Activated T-cell treated with anti-CD3 and anti-CD28 coated beads, Interleukin-2, amount 50 U/mL, for 1 hour (primary cell): ENCODE measurements at regions not wholly inside any gene's neighbourhood (a gene's known extent, or its start where the extent isn't known, plus 50 kb on each side); places are given as distances from the start of the nearest gene placed in this dataset.

Experiments
- DNase-seq: peaks from one replicate; pipeline ENCODE4 v3.0.0-alpha.2; 2020

- no peak for DNase-seq
Observed at GRCh38 chr15:70504299-70504951, 258.9 kb downstream of the UACA start.

- no peak for DNase-seq
Observed at GRCh38 chr15:70503798-70504298, 259.5 kb downstream of the UACA start.

- DNase-seq = no peak
Observed at GRCh38 chr15:70503073-70503745, 260.1 kb downstream of the UACA start.

GRCh38 chr15:70502529-70502928, 260.8 kb downstream of the UACA start:
- no peak for DNase-seq

GRCh38 chr15:70501849-70502248, 261.5 kb downstream of the UACA start:
- no peak for DNase-seq

GRCh38 chr15:70501121-70501727, 262.1 kb downstream of the UACA start:
- DNase-seq = no peak

- no peak for DNase-seq
Observed at GRCh38 chr15:70499791-70500190, 263.6 kb downstream of the UACA start.

- DNase-seq = no peak
Observed at GRCh38 chr15:70498096-70498626, 265.2 kb downstream of the UACA start.

- DNase-seq = no peak
Observed at GRCh38 chr15:70497661-70498060, 265.7 kb downstream of the UACA start.

GRCh38 chr15:70495991-70496599, 267.3 kb downstream of the UACA start:
- no peak for DNase-seq

GRCh38 chr15:70494852-70495571, 268.3 kb downstream of the UACA start:
- no peak for DNase-seq

- DNase-seq = no peak
Observed at GRCh38 chr15:70494517-70494851, 268.9 kb downstream of the UACA start.

GRCh38 chr15:70493787-70494516, 269.4 kb downstream of the UACA start:
- no peak for DNase-seq

GRCh38 chr15:70493376-70493775, 270.0 kb downstream of the UACA start:
- DNase-seq = no peak

GRCh38 chr15:70492240-70493177, 270.8 kb downstream of the UACA start:
- peak; percentile 73 for DNase-seq

- DNase-seq = no peak
Observed at GRCh38 chr15:70491641-70492040, 271.7 kb downstream of the UACA start.

GRCh38 chr15:70491201-70491621, 272.1 kb downstream of the UACA start:
- DNase-seq = no peak

- DNase-seq = no peak
Observed at GRCh38 chr15:70490838-70491155, 272.6 kb downstream of the UACA start.

GRCh38 chr15:70490148-70490837, 273.1 kb downstream of the UACA start:
- no peak for DNase-seq
